Endothelial cell of umbilical vein (primary cell): ENCODE measurements at regions not wholly inside any gene's neighbourhood (a gene's known extent, or its start where the extent isn't known, plus 50 kb on each side); places are given as distances from the start of the nearest gene placed in this dataset.

Experiments
- BruUV-seq: library from RNA; stranded (reverse); fragments of 400-500 nt; replicated peaks from 2 replicates; lab custom pipeline; 2021; lab: Mats Ljungman, UMichigan
- CTCF ChIA-PET: fragments of 300-600, 350-600 bp; sonication (Branson Sonifier 250); formaldehyde crosslinking; loops from one replicate; lab custom pipeline; 2021; ENCODE audit warnings: antibody characterized with exemption, inconsistent platforms; lab: Charles Lee
- POLR2A ChIA-PET: fragments of 300-600, 350-600 bp; sonication (Branson Sonifier 250); formaldehyde crosslinking; loops from one replicate; lab custom pipeline; 2021; ENCODE audit warnings: antibody characterized with exemption, inconsistent platforms; lab: Charles Lee
- DNase-seq: peaks from one replicate; pipeline ENCODE4 v3.0.0-alpha.2; 2011; ENCODE audit warnings: low read depth, low spot score
- FAIRE-seq: peaks from 2 replicates; lab custom pipeline; 2011; peaks lifted over from hg19 to GRCh38; lab: Jason Lieb, UNC
- H2AFZ ChIP-seq: 2 replicates; pipeline ENCODE4 v1.6.0; 2012; ENCODE audit warnings: low read depth, low read length, control low read depth, inconsistent platforms
- H3K27ac ChIP-seq: 2 replicates; pipeline ENCODE4 v1.5.1; 2011; ENCODE audit warnings: low read depth, mild to moderate bottlenecking, control low read depth, low read length, moderate library complexity; ENCODE audit not compliant: insufficient read depth
- H3K27me3 ChIP-seq, 2 experiments: 2 replicates each; pipeline versions ENCODE4 v1.6.0 to v1.6.1; 2011; ENCODE audit warnings: low read length in 2 of 2, mixed read lengths in 1 of 2; ENCODE audit not compliant: control insufficient read depth in 2 of 2, insufficient read depth in 2 of 2
- H3K36me3 ChIP-seq, 2 experiments: 2 replicates in 1 of 2; 3 replicates in 1 of 2; pipeline ENCODE4 v1.5.1; 2011; ENCODE audit warnings: low read length in 2 of 2, mild to moderate bottlenecking in 1 of 2, moderate library complexity in 1 of 2; ENCODE audit not compliant: control insufficient read depth in 2 of 2, insufficient read depth in 2 of 2; ENCODE audit errors: extremely low read depth in 1 of 2
- H3K4me1 ChIP-seq: 3 replicates; pipeline ENCODE4 v1.5.1; 2011; ENCODE audit warnings: mild to moderate bottlenecking, low read length; ENCODE audit not compliant: control insufficient read depth, insufficient read depth; ENCODE audit errors: extremely low read depth
- H3K4me2 ChIP-seq: 2 replicates; pipeline ENCODE4 v1.6.1; 2011; ENCODE audit warnings: low read length, control low read depth, mixed read lengths; ENCODE audit not compliant: insufficient read depth
- H3K4me3 ChIP-seq, 3 experiments: fragments of 200-600 bp in 1 of 3; sonication (generic), shearing (Covaris generic) in 1 of 3; replicated peaks in 1 of 3; 2 replicates each; pipeline ENCODE4 v1.5.1; 2011 to 2016; ENCODE audit warnings: control low read depth in 3 of 3, low read length in 3 of 3, mild to moderate bottlenecking in 2 of 3, inconsistent platforms in 1 of 3, low read depth in 1 of 3, moderate library complexity in 1 of 3; ENCODE audit not compliant: insufficient read depth in 1 of 3
- H3K79me2 ChIP-seq: 2 replicates; pipeline ENCODE4 v1.6.0; 2012; ENCODE audit warnings: low read length, inconsistent platforms; ENCODE audit not compliant: control insufficient read depth, insufficient read depth
- H3K9ac ChIP-seq: replicated peaks from 2 replicates; pipeline ENCODE3; 2011; ENCODE audit warnings: low read length, control low read depth; ENCODE audit not compliant: insufficient read depth; ENCODE audit errors: extremely low read depth
- H3K9me1 ChIP-seq: replicated peaks from 3 replicates; pipeline ENCODE4 v1.6.0; 2011; ENCODE audit warnings: mild to moderate bottlenecking, low read length; ENCODE audit not compliant: control insufficient read depth, insufficient read depth; ENCODE audit errors: extremely low read depth
- H3K9me3 ChIP-seq: replicated peaks from 2 replicates; pipeline ENCODE4 v1.5.1; 2012; ENCODE audit warnings: low read length, inconsistent platforms; ENCODE audit not compliant: control insufficient read depth, insufficient read depth
- H4K20me1 ChIP-seq: replicated peaks from 2 replicates; pipeline ENCODE3; 2011; ENCODE audit warnings: mild to moderate bottlenecking, low read length; ENCODE audit not compliant: control insufficient read depth, insufficient read depth; ENCODE audit errors: extremely low read depth
- CTCF ChIP-seq, 2 donors: IDR thresholded peaks; 1 replicate in 1 of 2; 2 replicates in 1 of 2; pipeline ENCODE4 v1.5.1; 2011; ENCODE audit warnings: low read length in 2 of 2, mild to moderate bottlenecking in 2 of 2, moderate library complexity in 2 of 2, control low read depth in 1 of 2, inconsistent platforms in 1 of 2, low read depth in 1 of 2; ENCODE audit not compliant: insufficient read depth in 1 of 2; ENCODE audit errors: extremely low read depth in 1 of 2
- EZH2 ChIP-seq: IDR thresholded peaks from 2 replicates; pipeline ENCODE4 v1.6.1; 2012; ENCODE audit warnings: borderline replicate concordance, low read depth, mild to moderate bottlenecking, moderate library complexity, low read length, inconsistent platforms; ENCODE audit not compliant: severe bottlenecking
- FOS ChIP-seq: IDR thresholded peaks from 2 replicates; pipeline ENCODE4 v1.6.1; 2011; ENCODE audit warnings: mild to moderate bottlenecking, low read length, moderate library complexity, borderline replicate concordance; ENCODE audit not compliant: insufficient read depth
- GATA2 ChIP-seq: IDR thresholded peaks from 2 replicates; pipeline ENCODE4 v1.7.0; 2011; ENCODE audit warnings: low read depth, mild to moderate bottlenecking, moderate library complexity, mixed read lengths, low read length; ENCODE audit not compliant: insufficient read length, insufficient read depth
- JUN ChIP-seq: IDR thresholded peaks from 2 replicates; pipeline ENCODE4 v1.6.1; 2011; ENCODE audit warnings: borderline replicate concordance, low read depth; ENCODE audit not compliant: insufficient read length, insufficient read depth
- MYC ChIP-seq: IDR thresholded peaks from one replicate; pipeline ENCODE4 v1.6.1; 2011; ENCODE audit warnings: mild to moderate bottlenecking, low read depth, low read length
- POLR2A ChIP-seq: IDR thresholded peaks from 2 replicates; pipeline ENCODE4 v1.6.1; 2012; ENCODE audit warnings: low read depth, mild to moderate bottlenecking, control low read depth, low read length
- POLR2AphosphoS5 ChIP-seq: IDR thresholded peaks from 2 replicates; pipeline ENCODE4 v1.6.1; 2012; ENCODE audit warnings: low read depth, mild to moderate bottlenecking, control low read depth, low read length, moderate library complexity; ENCODE audit not compliant: insufficient read depth
- dilution Hi-C: fragments of 300-500 bp; cut with MboI; formaldehyde crosslinking; loops from one replicate; pipeline ENCODE4 v1.15.0; 2019; ENCODE audit warnings: low sequenced_read_pairs; ENCODE audit not compliant: extremely low pct_ligation_motif_present
- intact Hi-C: fragments of 100-400 bp; cut with micrococcal nuclease; formaldehyde crosslinking; loops from one replicate; pipeline ENCODE4 v1.10.0; 2022
- TF ChIP-seq, protein P1 (sequence below): IDR thresholded peaks from 2 replicates; pipeline ENCODE4 v1.6.1; 2011; ENCODE audit not compliant: insufficient read depth, insufficient read length

GRCh38 chr9:7342736-7343135 lies 456.8 kb downstream of the DMAC1 start:
- Histone ChIP-seq H4K20me1 (no peaks in the 10 kb centered on the region), H3K9ac (no peak overlapping the region), H3K36me3 (no peaks in the 10 kb centered on the region), H2AFZ (no peak overlapping the region), H3K9me1 (no peaks in the 10 kb centered on the region), H3K27ac (no peak overlapping the region), H3K9me3 (no peaks in the 10 kb centered on the region), H3K79me2 (no peaks in the 10 kb centered on the region), H3K27me3 (no peaks in the 10 kb centered on the region), H3K4me1 (no peaks in the 10 kb centered on the region), H3K4me2 (no peak overlapping the region), H3K4me3 (no peak overlapping the region)
- dilution Hi-C loops, result no loop called here
- POLR2A ChIA-PET, result no interaction called here
- no peak for FAIRE-seq
- CTCF ChIA-PET, result no interaction called here
- TF ChIP-seq POLR2AphosphoS5 (no peak), CTCF (IDR thresholded peaks at IDR 0.05; ENCODE audit: extremely low read depth in 1 of 2, insufficient read depth in 1 of 2, low read depth in 1 of 2, low read length in 2 of 2) (no peak), MYC (no peak), GATA2 (no peak), EZH2 (no peak), FOS (no peak), POLR2A (no peak), JUN (no peak)
- TF ChIP-seq, protein P1, sequence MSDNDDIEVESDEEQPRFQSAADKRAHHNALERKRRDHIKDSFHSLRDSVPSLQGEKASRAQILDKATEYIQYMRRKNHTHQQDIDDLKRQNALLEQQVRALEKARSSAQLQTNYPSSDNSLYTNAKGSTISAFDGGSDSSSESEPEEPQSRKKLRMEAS, result no peak
- BruUV-seq, result no TSS peak
- DNase-seq, result no peak
- intact Hi-C loops, result loop anchor here (10.0 kb wide), 1 partner anchor 58 kb away; no protein-coding TSS in a partner anchor
